AG08395 (cell line): ENCODE measurements at regions not wholly inside any gene's neighbourhood (a gene's known extent, or its start where the extent isn't known, plus 50 kb on each side); places are given as distances from the start of the nearest gene placed in this dataset.

Experiments
- DNase-seq: peaks from one replicate; pipeline ENCODE4 v3.0.0; 2012; ENCODE audit warnings: mixed read lengths, low spot score

- DNase-seq, result no peak
These were observed 124.9 kb upstream of the MED13L start for GRCh38 chr12:116402163-116402939.

GRCh38 chr12:116403546-116403945, 126.1 kb upstream of the MED13L start:
- DNase-seq, result no peak

DNA sequence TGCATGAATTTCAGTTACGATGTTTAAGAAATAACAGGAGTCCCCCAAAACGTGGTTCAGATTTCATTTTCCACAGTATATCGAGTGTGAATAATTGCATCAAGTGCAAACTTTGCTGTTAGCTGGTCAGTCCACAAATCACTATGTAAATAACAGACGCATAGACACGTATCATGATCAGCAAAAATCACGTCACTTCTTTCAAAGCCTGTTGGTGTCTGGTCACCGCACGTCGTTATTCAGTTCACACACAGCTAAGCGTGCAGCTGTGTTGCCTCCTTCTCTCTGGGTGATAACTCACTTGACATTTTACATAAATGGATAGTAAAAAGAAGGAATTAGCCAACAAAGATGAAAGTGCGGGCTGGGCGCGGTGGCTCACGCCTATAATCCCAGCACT, 126.8 kb upstream of the MED13L start:
- no peak for DNase-seq

DNA sequence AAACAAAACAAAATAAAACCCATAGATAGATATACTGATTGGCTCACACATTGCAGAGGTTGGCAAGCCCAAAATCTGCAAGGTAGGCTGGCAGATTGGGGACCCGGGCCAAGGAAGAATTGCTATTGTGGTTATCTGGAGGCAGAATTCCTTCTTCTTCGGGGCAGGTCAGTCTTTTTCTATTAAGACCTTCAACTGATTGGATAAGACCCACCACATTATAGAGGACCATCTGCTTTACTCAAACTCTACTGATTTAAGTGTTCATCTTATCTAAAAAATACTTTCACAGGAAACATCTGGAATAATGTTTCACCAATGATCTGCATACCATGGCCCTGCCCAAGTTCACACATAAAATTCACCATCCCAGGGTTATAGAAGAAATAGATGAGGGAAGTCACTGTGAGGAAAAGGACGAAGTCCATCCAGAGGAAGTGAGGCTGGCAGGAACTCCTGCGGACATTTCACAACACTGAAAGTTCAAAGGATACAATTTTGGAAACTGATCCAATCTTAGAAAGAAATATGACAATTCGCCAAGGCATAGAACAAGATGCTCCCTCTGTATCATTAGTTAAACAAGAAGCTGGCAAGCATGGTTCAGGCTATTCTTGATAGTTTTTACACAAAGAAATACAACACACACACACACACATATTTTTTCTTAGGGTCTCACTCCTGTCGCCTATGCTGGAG, 127.6 kb upstream of the MED13L start:
- no peak for DNase-seq

GRCh38 chr12:116406529-116406928, 129.0 kb upstream of the MED13L start:
- peak; percentile 93 for DNase-seq

- DNase-seq, result peak; percentile 27
These were observed 131.2 kb upstream of the MED13L start for GRCh38 chr12:116408489-116409250.

DNA sequence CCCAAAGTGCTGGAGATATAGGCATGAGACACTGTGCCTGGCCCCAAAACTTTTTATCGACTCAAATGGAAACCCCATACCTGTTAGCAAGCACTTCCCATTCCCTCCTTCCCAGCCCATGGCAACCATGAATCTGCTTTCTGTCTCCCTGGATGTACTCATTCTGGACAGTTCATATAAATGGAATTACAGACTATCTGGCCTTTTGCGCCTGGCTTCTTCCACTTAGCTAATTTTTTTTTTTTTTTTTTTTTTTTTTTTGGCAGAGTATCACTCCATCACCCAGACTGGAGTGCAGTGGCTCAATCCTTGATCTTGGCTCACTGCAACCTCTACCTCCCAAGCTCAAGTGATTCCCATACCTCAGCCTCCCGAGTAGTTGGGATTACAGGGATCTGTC, 134.5 kb upstream of the MED13L start:
- DNase-seq, result no peak

GRCh38 chr12:116414891-116415290, 137.4 kb upstream of the MED13L start:
- no peak for DNase-seq

- no peak for DNase-seq
These were observed 138.1 kb upstream of the MED13L start for GRCh38 chr12:116415408-116416108.

DNA sequence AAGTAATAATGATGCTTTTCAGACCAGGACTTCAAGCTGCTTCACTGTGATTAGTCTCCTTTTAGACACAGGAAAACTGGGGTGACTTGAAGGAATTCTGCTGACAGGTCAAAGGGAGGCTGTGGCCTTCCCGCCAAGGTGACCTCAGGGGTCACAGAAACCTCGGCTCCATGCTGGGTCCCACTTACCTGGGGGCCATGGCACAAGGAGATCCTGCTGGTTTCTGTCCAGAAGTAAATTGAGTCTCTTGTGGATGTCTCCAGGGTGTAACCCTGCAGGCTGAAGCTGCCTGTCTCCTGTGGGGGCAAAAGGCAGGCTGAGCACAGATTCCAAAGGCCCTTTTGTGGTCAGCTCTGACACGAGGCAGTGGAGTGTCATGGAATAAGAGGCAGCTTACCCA, 138.7 kb upstream of the MED13L start:
- peak; percentile 28 for DNase-seq

DNA sequence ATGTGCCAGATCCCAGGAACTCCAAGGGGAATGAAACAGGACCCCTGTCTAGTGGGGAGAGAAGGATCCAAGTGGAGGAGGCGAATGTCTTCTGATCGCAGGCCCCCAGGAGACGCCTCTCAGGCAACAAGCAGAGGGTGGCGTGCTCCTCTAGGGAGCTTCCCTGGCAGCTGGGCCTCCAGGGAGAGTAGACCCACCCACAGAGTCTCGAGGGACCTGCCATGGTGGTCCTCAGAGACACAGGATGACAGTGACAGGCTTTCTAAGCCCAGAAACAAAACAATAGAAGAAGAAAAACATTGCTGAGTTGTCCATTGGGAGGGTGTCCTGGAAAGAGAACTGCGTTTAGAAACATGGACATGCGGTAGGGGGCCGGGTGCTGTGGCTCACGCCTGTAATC, 140.6 kb upstream of the MAP1LC3B2 start:
- no peak for DNase-seq

GRCh38 chr12:116420227-116420880, 138.8 kb upstream of the MAP1LC3B2 start:
- no peak for DNase-seq

DNA sequence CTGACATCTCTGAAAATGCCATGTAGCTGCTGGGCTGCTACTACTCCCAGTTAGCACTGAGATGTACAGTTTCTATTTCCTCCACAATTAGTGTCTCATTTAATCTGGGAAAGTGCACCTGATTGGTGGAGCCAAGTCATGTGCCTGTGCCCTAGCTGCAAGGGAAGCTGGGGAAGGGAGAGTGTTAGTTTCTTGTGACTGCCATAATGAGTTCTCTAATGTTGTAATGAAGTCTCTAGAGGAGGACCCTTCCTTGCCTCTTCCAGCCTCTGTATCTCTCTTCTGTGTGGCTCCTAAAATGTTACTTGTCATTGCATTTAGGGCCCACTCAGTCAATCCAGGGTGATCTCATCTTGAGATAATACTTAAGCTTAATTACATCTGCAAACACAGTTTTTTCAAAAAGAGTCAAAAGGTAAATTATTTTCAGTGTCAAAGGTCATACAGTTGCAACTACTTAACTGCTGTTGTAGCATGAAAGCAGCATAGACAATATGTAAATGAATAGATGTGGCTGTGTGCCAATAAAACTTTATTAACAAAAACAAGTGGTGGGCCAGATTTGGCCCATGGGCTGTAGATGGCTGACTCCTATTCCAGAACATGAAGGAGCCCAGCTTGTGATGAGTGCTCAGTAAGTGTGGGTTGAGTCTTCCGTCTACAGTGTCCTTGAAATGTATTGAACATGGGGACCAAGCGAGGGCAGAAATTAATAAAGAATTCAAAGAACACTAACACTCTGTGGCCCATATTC, 137.2 kb upstream of the MAP1LC3B2 start:
- no peak for DNase-seq

DNA sequence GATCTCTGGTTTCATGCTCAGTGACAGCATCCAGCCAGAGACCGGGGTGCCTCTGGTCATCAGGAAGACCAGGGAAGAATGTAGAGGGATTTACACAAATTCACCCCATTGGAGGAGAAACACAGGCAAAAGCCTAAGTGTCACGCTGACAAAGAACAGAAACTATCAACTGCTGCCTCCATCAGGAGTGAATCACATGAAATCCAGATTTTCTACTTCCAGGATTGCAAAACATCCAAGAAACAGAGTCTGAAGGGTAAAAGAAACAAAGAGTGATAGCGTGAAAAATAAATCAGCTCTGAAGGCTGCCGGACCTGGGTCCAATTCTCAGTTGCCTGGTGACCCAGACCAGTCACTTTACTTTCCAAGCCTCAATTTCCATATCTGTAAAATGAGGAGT, 136.1 kb upstream of the MAP1LC3B2 start:
- peak; percentile 78 for DNase-seq

- DNase-seq, result no peak
These were observed 133.7 kb upstream of the MAP1LC3B2 start for GRCh38 chr12:116425256-116426193.

- DNase-seq, result peak; percentile 97
These were observed 132.6 kb upstream of the MAP1LC3B2 start for GRCh38 chr12:116426391-116427136.

GRCh38 chr12:116427200-116427930, 131.8 kb upstream of the MAP1LC3B2 start:
- no peak for DNase-seq

GRCh38 chr12:116429826-116430360, 129.3 kb upstream of the MAP1LC3B2 start:
- DNase-seq, result no peak
